ENCODE measurements at regions not wholly inside any gene's neighbourhood (a gene's known extent, or its start where the extent isn't known, plus 50 kb on each side); places are given as distances from the start of the nearest gene placed in this dataset.

- Histone ChIP-seq H3K4me2 (ENCODE audit: insufficient read depth, low read length) (no peak overlapping the region), H4K20me1 (ENCODE audit: insufficient read depth, low read length) (no peaks in the 10 kb centered on the region), H3K36me3 (ENCODE audit: insufficient read depth, low read length) (no peaks in the 10 kb centered on the region), H3K4me1 (ENCODE audit: insufficient read depth, low read length) (peaks cover 4% of the 10 kb centered on the region; the same call in 1 of the 2 replicates), H3K9me3 (ENCODE audit: insufficient read depth, low read length, severe bottlenecking) (no peaks in the 10 kb centered on the region), H3K79me2 (ENCODE audit: insufficient read depth, low read length) (no peaks in the 10 kb centered on the region), H3K27ac (ENCODE audit: low read length) (no peak overlapping the region), H3K4me3 (ENCODE audit: low read depth in 1 of 2, low read length in 2 of 2) (no peak overlapping the region), H2AFZ (ENCODE audit: low read depth, low read length) (no peak overlapping the region), H3K27me3 (ENCODE audit: insufficient read depth, low read length, poor library complexity) (no peaks in the 10 kb centered on the region), H3K9ac (ENCODE audit: low read depth, low read length) (no peak overlapping the region)
- ATAC-seq (ENCODE audit: insufficient read depth, low read depth) = no peak
- no peak for DNase-seq
- TF ChIP-seq EZH2 (IDR thresholded peaks at IDR 0.05; ENCODE audit: borderline replicate concordance, low read depth, low read length, severe bottlenecking) (no peak), CTCF (IDR thresholded peaks at IDR 0.05; ENCODE audit: borderline replicate concordance, extremely low read depth, low read length, poor library complexity, severe bottlenecking) (no peak)
Observed at GRCh38 chr10:29873941-29874484, 185.4 kb downstream of the JCAD start.

GRCh38 chr10:29870522-29871044, 188.8 kb downstream of the JCAD start:
- no peak overlapping the region for H3K27ac ChIP-seq (ENCODE audit: low read length)
- H3K4me1 ChIP-seq (ENCODE audit: insufficient read depth, low read length) = no peaks in the 10 kb centered on the region
- H3K79me2 ChIP-seq (ENCODE audit: insufficient read depth, low read length) = no peaks in the 10 kb centered on the region
- H2AFZ ChIP-seq (ENCODE audit: low read depth, low read length) = no peak overlapping the region
- ATAC-seq (ENCODE audit: insufficient read depth, low read depth) (no peak), DNase-seq (no peak)
- no peaks in the 10 kb centered on the region for H3K27me3 ChIP-seq (ENCODE audit: insufficient read depth, low read length, poor library complexity)
- no peaks in the 10 kb centered on the region for H4K20me1 ChIP-seq (ENCODE audit: insufficient read depth, low read length)
- TF ChIP-seq CTCF (IDR thresholded peaks at IDR 0.05; ENCODE audit: borderline replicate concordance, extremely low read depth, low read length, poor library complexity, severe bottlenecking) = no peak
- H3K4me2 ChIP-seq (ENCODE audit: insufficient read depth, low read length) = no peak overlapping the region
- no peaks in the 10 kb centered on the region for H3K9me3 ChIP-seq (ENCODE audit: insufficient read depth, low read length, severe bottlenecking)
- H3K36me3 ChIP-seq (ENCODE audit: insufficient read depth, low read length) = no peaks in the 10 kb centered on the region
- no peak overlapping the region for H3K9ac ChIP-seq (ENCODE audit: low read depth, low read length)
- no peak overlapping the region for H3K4me3 ChIP-seq (ENCODE audit: low read depth in 1 of 2, low read length in 2 of 2)

- no peak for TF ChIP-seq EZH2 (IDR thresholded peaks at IDR 0.05; ENCODE audit: borderline replicate concordance, low read depth, low read length, severe bottlenecking)
- TF ChIP-seq CTCF (IDR thresholded peaks at IDR 0.05; ENCODE audit: borderline replicate concordance, extremely low read depth, low read length, poor library complexity, severe bottlenecking) = no peak
- H3K9ac ChIP-seq (ENCODE audit: low read depth, low read length) = no peak overlapping the region
- H4K20me1 ChIP-seq (ENCODE audit: insufficient read depth, low read length) = no peaks in the 10 kb centered on the region
- H3K4me2 ChIP-seq (ENCODE audit: insufficient read depth, low read length) = no peak overlapping the region
- no peak for ATAC-seq (ENCODE audit: insufficient read depth, low read depth)
- H3K9me3 ChIP-seq (ENCODE audit: insufficient read depth, low read length, severe bottlenecking) = no peaks in the 10 kb centered on the region
- H3K79me2 ChIP-seq (ENCODE audit: insufficient read depth, low read length) = no peaks in the 10 kb centered on the region
- no peaks in the 10 kb centered on the region for H3K4me1 ChIP-seq (ENCODE audit: insufficient read depth, low read length)
- no peak overlapping the region for H3K27ac ChIP-seq (ENCODE audit: low read length)
- H3K36me3 ChIP-seq (ENCODE audit: insufficient read depth, low read length) = no peaks in the 10 kb centered on the region
- no peak overlapping the region for H3K4me3 ChIP-seq (ENCODE audit: low read depth in 1 of 2, low read length in 2 of 2)
- H2AFZ ChIP-seq (ENCODE audit: low read depth, low read length) = no peak overlapping the region
- DNase-seq = no peak
- H3K27me3 ChIP-seq (ENCODE audit: insufficient read depth, low read length, poor library complexity) = no peaks in the 10 kb centered on the region
Observed at GRCh38 chr10:29869593-29869992, 189.8 kb downstream of the JCAD start.

All from DND-41 (cell line).